ENCODE measurements at regions not wholly inside any gene's neighbourhood (a gene's known extent, or its start where the extent isn't known, plus 50 kb on each side); places are given as distances from the start of the nearest gene placed in this dataset.
"Not testable (repeated sequence)": the region's sequence is repeated elsewhere in the genome, so short reads cannot be mapped to it uniquely, and the experiment has no call there.

- Histone ChIP-seq H3K4me1 (ENCODE audit: control insufficient read depth, insufficient read depth, low read length) (no peaks in the 10 kb centered on the region), H3K36me3 (ENCODE audit: control insufficient read depth, insufficient read depth, low read length) (no peaks in the 10 kb centered on the region), H3K27me3 (ENCODE audit: control insufficient read depth, insufficient read depth, low read length) (no peaks in the 10 kb centered on the region), H3K9ac (ENCODE audit: low read length) (no peak overlapping the region), H3K27ac (ENCODE audit: low read depth, low read length) (no peak overlapping the region), H3K4me3 (ENCODE audit: low read length) (no peak overlapping the region)
Observed at GRCh38 chr1:229897501-229897900, 169.5 kb upstream of the GALNT2 start.

- Histone ChIP-seq H3K36me3 (ENCODE audit: control insufficient read depth, insufficient read depth, low read length) (no peaks in the 10 kb centered on the region), H3K9ac (ENCODE audit: low read length) (no peak overlapping the region), H3K4me1 (ENCODE audit: control insufficient read depth, insufficient read depth, low read length) (no peaks in the 10 kb centered on the region), H3K27ac (ENCODE audit: low read depth, low read length) (no peak overlapping the region), H3K4me3 (ENCODE audit: low read length) (no peak overlapping the region), H3K27me3 (ENCODE audit: control insufficient read depth, insufficient read depth, low read length) (no peaks in the 10 kb centered on the region)
Observed at GRCh38 chr1:229900220-229900619, 166.8 kb upstream of the GALNT2 start.

GRCh38 chr1:229905031-229905545 lies 161.9 kb upstream of the GALNT2 start:
- no peak overlapping the region for H3K4me3 ChIP-seq (ENCODE audit: low read length)

GRCh38 chr1:229905652-229906051 lies 161.4 kb upstream of the GALNT2 start:
- no peak overlapping the region for H3K27ac ChIP-seq (ENCODE audit: low read depth, low read length)

More at GRCh38 chr1:229905031-229905545, 161.9 kb upstream of the GALNT2 start:
- H3K27me3 ChIP-seq (ENCODE audit: control insufficient read depth, insufficient read depth, low read length), result no peaks in the 10 kb centered on the region
- H3K9ac ChIP-seq (ENCODE audit: low read length), result no peak overlapping the region
- no peaks in the 10 kb centered on the region for H3K36me3 ChIP-seq (ENCODE audit: control insufficient read depth, insufficient read depth, low read length)
- H3K4me1 ChIP-seq (ENCODE audit: control insufficient read depth, insufficient read depth, low read length), result no peaks in the 10 kb centered on the region
- no peak overlapping the region for H3K27ac ChIP-seq (ENCODE audit: low read depth, low read length)

GRCh38 chr1:229907884-229908638 lies 159.0 kb upstream of the GALNT2 start:
- Histone ChIP-seq H3K36me3 (ENCODE audit: control insufficient read depth, insufficient read depth, low read length) (no peaks in the 10 kb centered on the region), H3K4me3 (ENCODE audit: low read length) (no peak overlapping the region), H3K27ac (ENCODE audit: low read depth, low read length) (no peak overlapping the region), H3K4me1 (ENCODE audit: control insufficient read depth, insufficient read depth, low read length) (no peaks in the 10 kb centered on the region), H3K27me3 (ENCODE audit: control insufficient read depth, insufficient read depth, low read length) (no peaks in the 10 kb centered on the region), H3K9ac (ENCODE audit: low read length) (no peak overlapping the region)

More at GRCh38 chr1:229905652-229906051, 161.4 kb upstream of the GALNT2 start:
- Histone ChIP-seq H3K36me3 (ENCODE audit: control insufficient read depth, insufficient read depth, low read length) (no peaks in the 10 kb centered on the region), H3K9ac (ENCODE audit: low read length) (no peak overlapping the region), H3K4me1 (ENCODE audit: control insufficient read depth, insufficient read depth, low read length) (no peaks in the 10 kb centered on the region), H3K27me3 (ENCODE audit: control insufficient read depth, insufficient read depth, low read length) (no peaks in the 10 kb centered on the region), H3K4me3 (ENCODE audit: low read length) (no peak overlapping the region)

- Histone ChIP-seq H3K9ac (ENCODE audit: low read length) (no peak overlapping the region), H3K27me3 (ENCODE audit: control insufficient read depth, insufficient read depth, low read length) (no peaks in the 10 kb centered on the region), H3K36me3 (ENCODE audit: control insufficient read depth, insufficient read depth, low read length) (no peaks in the 10 kb centered on the region), H3K4me3 (ENCODE audit: low read length) (no peak overlapping the region), H3K27ac (ENCODE audit: low read depth, low read length) (no peak overlapping the region), H3K4me1 (ENCODE audit: control insufficient read depth, insufficient read depth, low read length) (no peaks in the 10 kb centered on the region)
Observed at GRCh38 chr1:229908689-229909088, 158.3 kb upstream of the GALNT2 start.

GRCh38 chr1:229913489-229913888 lies 153.5 kb upstream of the GALNT2 start:
- Histone ChIP-seq H3K4me1 (ENCODE audit: control insufficient read depth, insufficient read depth, low read length) (no peaks in the 10 kb centered on the region), H3K36me3 (ENCODE audit: control insufficient read depth, insufficient read depth, low read length) (no peaks in the 10 kb centered on the region), H3K4me3 (ENCODE audit: low read length) (no peak overlapping the region), H3K27me3 (ENCODE audit: control insufficient read depth, insufficient read depth, low read length) (no peaks in the 10 kb centered on the region), H3K27ac (ENCODE audit: low read depth, low read length) (no peak overlapping the region), H3K9ac (ENCODE audit: low read length) (no peak overlapping the region)

- H3K9ac ChIP-seq (ENCODE audit: low read length); H3K4me1 ChIP-seq (ENCODE audit: control insufficient read depth, insufficient read depth, low read length); H3K36me3 ChIP-seq (ENCODE audit: control insufficient read depth, insufficient read depth, low read length); H3K27me3 ChIP-seq (ENCODE audit: control insufficient read depth, insufficient read depth, low read length); H3K4me3 ChIP-seq (ENCODE audit: low read length); H3K27ac ChIP-seq (ENCODE audit: low read depth, low read length): not testable (repeated sequence)
Observed at GRCh38 chr1:229919488-229919887, 147.6 kb upstream of the GALNT2 start.

- Histone ChIP-seq H3K27me3 (ENCODE audit: control insufficient read depth, insufficient read depth, low read length) (no peaks in the 10 kb centered on the region), H3K4me3 (ENCODE audit: low read length) (no peak overlapping the region), H3K9ac (ENCODE audit: low read length) (no peak overlapping the region), H3K36me3 (ENCODE audit: control insufficient read depth, insufficient read depth, low read length) (no peaks in the 10 kb centered on the region), H3K27ac (ENCODE audit: low read depth, low read length) (no peak overlapping the region), H3K4me1 (ENCODE audit: control insufficient read depth, insufficient read depth, low read length) (no peaks in the 10 kb centered on the region)
Observed at GRCh38 chr1:229920683-229921082, 146.4 kb upstream of the GALNT2 start.

- H3K4me1 ChIP-seq (ENCODE audit: control insufficient read depth, insufficient read depth, low read length), result no peaks in the 10 kb centered on the region
- no peaks in the 10 kb centered on the region for H3K36me3 ChIP-seq (ENCODE audit: control insufficient read depth, insufficient read depth, low read length)
- no peak overlapping the region for H3K9ac ChIP-seq (ENCODE audit: low read length)
- H3K27me3 ChIP-seq (ENCODE audit: control insufficient read depth, insufficient read depth, low read length), result no peaks in the 10 kb centered on the region
- H3K27ac ChIP-seq (ENCODE audit: low read depth, low read length), result no peak overlapping the region
- H3K4me3 ChIP-seq (ENCODE audit: low read length), result no peak overlapping the region
Observed at GRCh38 chr1:229922249-229922648, 144.8 kb upstream of the GALNT2 start.

GRCh38 chr1:229924639-229925038 lies 142.4 kb upstream of the GALNT2 start:
- no peak overlapping the region for H3K4me3 ChIP-seq (ENCODE audit: low read length)
- H3K4me1 ChIP-seq (ENCODE audit: control insufficient read depth, insufficient read depth, low read length), result no peaks in the 10 kb centered on the region
- H3K27ac ChIP-seq (ENCODE audit: low read depth, low read length), result no peak overlapping the region
- no peaks in the 10 kb centered on the region for H3K36me3 ChIP-seq (ENCODE audit: control insufficient read depth, insufficient read depth, low read length)
- H3K27me3 ChIP-seq (ENCODE audit: control insufficient read depth, insufficient read depth, low read length), result no peaks in the 10 kb centered on the region
- no peak overlapping the region for H3K9ac ChIP-seq (ENCODE audit: low read length)

GRCh38 chr1:229928767-229929166 lies 138.3 kb upstream of the GALNT2 start:
- Histone ChIP-seq H3K27ac (ENCODE audit: low read depth, low read length) (no peak overlapping the region), H3K36me3 (ENCODE audit: control insufficient read depth, insufficient read depth, low read length) (no peaks in the 10 kb centered on the region), H3K4me3 (ENCODE audit: low read length) (no peak overlapping the region), H3K27me3 (ENCODE audit: control insufficient read depth, insufficient read depth, low read length) (no peaks in the 10 kb centered on the region), H3K9ac (ENCODE audit: low read length) (no peak overlapping the region), H3K4me1 (ENCODE audit: control insufficient read depth, insufficient read depth, low read length) (no peaks in the 10 kb centered on the region)

- H3K9ac ChIP-seq (ENCODE audit: low read length); H3K36me3 ChIP-seq (ENCODE audit: control insufficient read depth, insufficient read depth, low read length); H3K4me3 ChIP-seq (ENCODE audit: low read length); H3K27ac ChIP-seq (ENCODE audit: low read depth, low read length); H3K4me1 ChIP-seq (ENCODE audit: control insufficient read depth, insufficient read depth, low read length); H3K27me3 ChIP-seq (ENCODE audit: control insufficient read depth, insufficient read depth, low read length): not testable (repeated sequence)
Observed at GRCh38 chr1:229931751-229932150, 135.3 kb upstream of the GALNT2 start.
